Gastroesophageal sphincter (tissue), 4 donors: ENCODE measurements at regions not wholly inside any gene's neighbourhood (a gene's known extent, or its start where the extent isn't known, plus 50 kb on each side); places are given as distances from the start of the nearest gene placed in this dataset.
A peak's percentile ranks its signal among the peaks of the same experiment; 100 is the strongest.

Experiments used
- ATAC-seq: fragments of 150-250 bp; one replicate; pipeline ENCODE4 v1.9.1; 2016; ENCODE audit warnings: mild to moderate bottlenecking, moderate library complexity
- H3K27ac ChIP-seq, 4 donors: fragments of 200-600 bp; sonication (generic) in 3 of 4; 1 replicate in 3 of 4; 2 replicates in 1 of 4; pipeline ENCODE4 v1.5.1; 2016 to 2019
- H3K27me3 ChIP-seq: fragments of 200-600 bp; sonication (generic); one replicate; pipeline ENCODE4 v1.5.1; 2019
- H3K36me3 ChIP-seq, 2 donors: fragments of 200-600 bp; sonication (generic); one replicate each; pipeline ENCODE4 v1.5.1; 2019; ENCODE audit warnings: control low read depth in 1 of 2
- H3K4me1 ChIP-seq, 3 donors: fragments of 200-600 bp; sonication (generic); 1 replicate in 2 of 3; 2 replicates in 1 of 3; pipeline ENCODE4 v1.5.1; 2016 to 2019; ENCODE audit warnings: control low read depth in 2 of 3
- H3K4me3 ChIP-seq, 2 donors: fragments of 200-600 bp; sonication (generic); one replicate each; pipeline ENCODE4 v1.5.1; 2019; ENCODE audit warnings: mild to moderate bottlenecking in 1 of 2, moderate library complexity in 1 of 2
- H3K9me3 ChIP-seq, 3 donors: fragments of 200-600 bp; sonication (generic); one replicate each; pipeline ENCODE4 v1.5.1; 2017 to 2019; ENCODE audit warnings: control low read depth in 2 of 3
- CTCF ChIP-seq, 4 experiments: fragments of 200-600 bp in 2 of 4; fragments of 450-650 bp in 2 of 4; sonication (generic) in 1 of 4; IDR thresholded peaks; one replicate each; pipeline ENCODE4 v1.5.1; 2017 to 2019; ENCODE audit warnings: antibody characterized with exemption in 4 of 4, mild to moderate bottlenecking in 2 of 4, moderate library complexity in 2 of 4
- EP300 ChIP-seq: sonication (generic); formaldehyde crosslinking; IDR thresholded peaks from one replicate; pipeline ENCODE4 v1.6.1; 2017; ENCODE audit warnings: antibody characterized with exemption, mild to moderate bottlenecking
- POLR2A ChIP-seq, 2 donors: fragments of 450-650 bp; IDR thresholded peaks; one replicate each; pipeline ENCODE4 v1.6.1; 2017; ENCODE audit warnings: antibody characterized with exemption in 2 of 2, mild to moderate bottlenecking in 2 of 2, moderate library complexity in 1 of 2
- POLR2AphosphoS5 ChIP-seq: sonication (generic); formaldehyde crosslinking; IDR thresholded peaks from one replicate; pipeline ENCODE4 v1.6.1; 2017; ENCODE audit warnings: antibody characterized with exemption
- WGBS, 2 donors: methylation state at CpG; one replicate each; pipeline ENCODE4 v1.1.5; 2018; ENCODE audit warnings: low coverage in 1 of 2; 5-methylcytosine and 5-hydroxymethylcytosine counted together

DNA sequence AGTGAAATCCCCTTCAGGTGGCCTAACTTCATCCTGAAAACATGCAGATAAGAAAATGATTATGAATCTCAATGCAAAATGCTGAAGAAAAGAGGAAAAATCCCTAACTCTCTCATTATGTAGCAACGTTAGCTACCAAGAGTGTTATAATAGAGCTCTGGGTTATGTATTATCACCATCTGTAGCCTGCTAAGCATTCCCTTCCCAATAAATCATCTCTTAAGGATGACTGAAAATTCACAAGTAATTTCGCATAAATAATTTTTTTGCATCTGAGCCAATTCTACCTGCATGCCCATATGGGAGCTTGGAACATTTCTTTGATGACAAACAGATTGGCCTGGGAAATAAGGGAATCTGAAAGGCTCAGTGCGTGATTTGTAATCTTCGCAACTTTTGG, 216.1 kb downstream of the HTR7 start:
- TF ChIP-seq EP300: no peak
- TF ChIP-seq POLR2A (IDR thresholded peaks at IDR 0.05): no peak
- no peak for TF ChIP-seq POLR2AphosphoS5
- H3K27me3 ChIP-seq: no peaks in the 10 kb centered on the region
- H3K4me3 ChIP-seq: no peak overlapping the region
- WGBS, 2 donors: 30 to 35% methylated on average over 4 of the region's 4 CpGs
- no peak for ATAC-seq
- no peaks in the 10 kb centered on the region for H3K9me3 ChIP-seq
- peaks cover 0 to 17% (median 0%) of the 10 kb centered on the region in 3 donors for H3K4me1 ChIP-seq
- no peak overlapping the region for H3K27ac ChIP-seq
- no peaks in the 10 kb centered on the region for H3K36me3 ChIP-seq

- Histone ChIP-seq H3K9me3 (no peaks in the 10 kb centered on the region), H3K27me3 (no peaks in the 10 kb centered on the region), H3K36me3 (no peaks in the 10 kb centered on the region), H3K4me3 (no peak overlapping the region), H3K4me1 (peaks cover 0 to 17% (median 0%) of the 10 kb centered on the region in 3 donors), H3K27ac (no peak overlapping the region)
- no peak for ATAC-seq
- 25 to 45% methylated on average over 3 of the region's 3 CpGs for WGBS, 2 donors
- no peak for TF ChIP-seq POLR2AphosphoS5
Observed at GRCh38 chr10:90642136-90642535, 215.7 kb downstream of the HTR7 start.

GRCh38 chr10:90642650-90643049, 215.2 kb downstream of the HTR7 start:
- WGBS, 2 donors: 10 to 64% methylated on average over 2 to 3 of the region's 4 CpGs
- Histone ChIP-seq H3K27me3 (no peaks in the 10 kb centered on the region), H3K36me3 (no peaks in the 10 kb centered on the region), H3K4me1 (peaks cover 0 to 17% (median 0%) of the 10 kb centered on the region in 3 donors), H3K4me3 (no peak overlapping the region), H3K9me3 (no peaks in the 10 kb centered on the region), H3K27ac (no peak overlapping the region)
- TF ChIP-seq POLR2A (IDR thresholded peaks at IDR 0.05) (no peak), POLR2AphosphoS5 (peak; percentile 43)
- ATAC-seq: no peak

DNA sequence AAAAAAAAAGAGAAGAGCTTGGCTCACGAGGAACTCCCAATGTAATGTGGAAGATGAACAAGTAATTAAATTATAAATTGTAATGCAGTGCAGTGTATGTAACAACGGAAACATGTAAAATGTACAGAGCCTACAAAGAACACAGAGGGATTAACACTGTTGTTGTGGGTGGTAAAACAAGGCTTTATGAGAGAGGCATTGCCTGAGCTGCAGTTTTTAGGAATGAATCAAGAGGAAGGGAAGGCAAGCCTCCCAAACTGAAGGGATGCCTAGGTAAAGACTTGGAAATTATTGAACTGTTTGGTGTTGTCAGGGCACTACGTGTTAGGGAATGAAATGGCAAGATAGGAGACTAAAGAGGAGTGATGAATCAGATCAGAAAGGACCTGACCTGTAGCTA, 213.7 kb downstream of the HTR7 start:
- WGBS, 2 donors: 47 to 67% methylated on average over 2 to 3 of the region's 3 CpGs

DNA sequence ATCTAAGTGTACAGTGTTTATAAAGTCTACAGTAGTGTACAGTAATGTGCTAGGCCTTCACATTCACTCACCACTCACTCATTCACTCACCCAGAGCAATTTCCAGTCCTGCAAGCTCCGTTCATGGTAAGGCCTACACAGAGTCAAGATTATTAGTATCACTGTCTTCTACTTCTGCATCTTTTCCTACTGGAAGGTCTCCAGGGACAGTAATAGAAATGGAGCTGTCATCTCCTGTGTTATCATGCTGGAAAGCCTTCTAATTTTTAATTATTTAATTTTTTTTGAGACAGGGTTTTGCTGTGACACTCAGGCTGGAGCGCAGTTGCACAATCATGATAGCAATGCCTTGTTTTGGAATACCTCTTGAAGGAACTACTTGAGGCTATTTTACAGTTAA, 207.0 kb downstream of the HTR7 start:
- WGBS, 2 donors: 50 to 60% methylated on average over 2 of the region's 2 CpGs

More for the DNA sequence above, 213.7 kb downstream of the HTR7 start:
- Histone ChIP-seq H3K9me3 (no peaks in the 10 kb centered on the region), H3K36me3 (no peaks in the 10 kb centered on the region), H3K4me1 (peaks cover 0 to 17% (median 0%) of the 10 kb centered on the region in 3 donors), H3K4me3 (no peak overlapping the region), H3K27ac (no peak overlapping the region), H3K27me3 (no peaks in the 10 kb centered on the region)
- ATAC-seq: no peak
- TF ChIP-seq EP300: no peak
- no peak for TF ChIP-seq POLR2AphosphoS5
- TF ChIP-seq CTCF (IDR thresholded peaks at IDR 0.05): no peak
- no peak for TF ChIP-seq POLR2A (IDR thresholded peaks at IDR 0.05)

DNA sequence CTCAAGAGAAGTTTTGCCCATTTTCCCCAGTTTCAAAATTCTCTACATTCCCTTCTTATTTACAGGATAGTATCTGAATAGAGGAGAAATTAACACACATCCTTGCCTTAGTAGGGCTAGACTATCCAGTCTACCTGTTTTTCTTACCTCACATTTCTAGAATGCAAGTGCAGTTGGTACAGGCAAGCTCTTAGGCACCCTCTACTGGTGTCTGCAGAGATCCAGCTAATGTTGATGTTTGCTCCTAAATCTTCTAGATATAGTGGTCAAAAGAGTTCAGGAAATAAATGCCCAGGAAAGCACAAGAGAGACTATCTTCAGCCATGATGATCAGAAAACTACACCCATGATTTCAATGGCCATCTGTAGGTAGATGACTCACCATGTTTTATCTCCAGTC, 205.3 kb downstream of the HTR7 start:
- Histone ChIP-seq H3K4me1 (no peaks in the 10 kb centered on the region), H3K9me3 (no peaks in the 10 kb centered on the region), H3K4me3 (no peak overlapping the region), H3K36me3 (no peaks in the 10 kb centered on the region), H3K27ac (no peak overlapping the region), H3K27me3 (no peaks in the 10 kb centered on the region)
- TF ChIP-seq POLR2A (IDR thresholded peaks at IDR 0.05) (no peak), CTCF (IDR thresholded peaks at IDR 0.05) (no peak), POLR2AphosphoS5 (no peak), EP300 (no peak)
- no peak for ATAC-seq

More for the DNA sequence above, 207.0 kb downstream of the HTR7 start:
- Histone ChIP-seq H3K27ac (no peak overlapping the region), H3K4me3 (no peak overlapping the region), H3K4me1 (no peaks in the 10 kb centered on the region), H3K36me3 (no peaks in the 10 kb centered on the region), H3K9me3 (no peaks in the 10 kb centered on the region), H3K27me3 (no peaks in the 10 kb centered on the region)
- ATAC-seq: no peak
- TF ChIP-seq POLR2AphosphoS5 (no peak), POLR2A (IDR thresholded peaks at IDR 0.05) (no peak), CTCF (IDR thresholded peaks at IDR 0.05) (no peak), EP300 (no peak)
